ENCODE measurements at regions not wholly inside any gene's neighbourhood (a gene's known extent, or its start where the extent isn't known, plus 50 kb on each side); places are given as distances from the start of the nearest gene placed in this dataset.

GRCh38 chr5:8340739-8341344, 471.9 kb downstream of the MTRR start:
- TF ChIP-seq CTCF (IDR thresholded peaks at IDR 0.05; ENCODE audit: insufficient read depth, low read length, poor library complexity, severe bottlenecking) (no peak), EZH2phosphoT487 (conservative IDR thresholded peaks at IDR 0.05; ENCODE audit: low read length) (no peak)
